ENCODE measurements at regions not wholly inside any gene's neighbourhood (a gene's known extent, or its start where the extent isn't known, plus 50 kb on each side); places are given as distances from the start of the nearest gene placed in this dataset.

GRCh38 chr7:27430105-27430504 is 187.5 kb downstream of the EVX1 start:
- intact Hi-C loops (cut with DNase I) = no loop called here
- WGBS, 2 donors = 53 to 59% methylated on average over 2 of the region's 2 CpGs

GRCh38 chr7:27431465-27431864 is 188.9 kb downstream of the EVX1 start:
- Histone ChIP-seq H3K36me3 (replicated peaks in 1 of 2; ENCODE audit: insufficient read depth in 1 of 2, low read depth in 2 of 2) (no peaks in the 10 kb centered on the region), H3K9me3 (no peaks in the 10 kb centered on the region), H3K27ac (no peak overlapping the region), H3K4me3 (no peak overlapping the region), H3K27me3 (no peaks in the 10 kb centered on the region), H3K4me1 (no peaks in the 10 kb centered on the region)
- no peak for ATAC-seq
- TF ChIP-seq POLR2A (IDR thresholded peaks at IDR 0.05) (no peak), CTCF (IDR thresholded peaks at IDR 0.05) (no peak)
- DNase-seq = no peak
- intact Hi-C loops (cut with DNase I) = no loop called here
- WGBS, 2 donors = 83 to 88% methylated on average over 3 of the region's 3 CpGs

More at GRCh38 chr7:27430105-27430504, 187.5 kb downstream of the EVX1 start:
- Histone ChIP-seq H3K4me1 (no peaks in the 10 kb centered on the region), H3K36me3 (replicated peaks in 1 of 2; ENCODE audit: insufficient read depth in 1 of 2, low read depth in 2 of 2) (no peaks in the 10 kb centered on the region), H3K27me3 (no peaks in the 10 kb centered on the region), H3K27ac (no peak overlapping the region), H3K4me3 (no peak overlapping the region), H3K9me3 (no peaks in the 10 kb centered on the region)
- TF ChIP-seq CTCF (IDR thresholded peaks at IDR 0.05) (no peak), POLR2A (IDR thresholded peaks at IDR 0.05) (no peak)
- DNase-seq = no peak
- ATAC-seq = no peak

GRCh38 chr7:27433581-27433980 is 191.0 kb downstream of the EVX1 start:
- no peaks in the 10 kb centered on the region for H3K36me3 ChIP-seq (replicated peaks in 1 of 2; ENCODE audit: insufficient read depth in 1 of 2, low read depth in 2 of 2)
- no peaks in the 10 kb centered on the region for H3K9me3 ChIP-seq
- H3K27ac ChIP-seq = no peak overlapping the region
- no peaks in the 10 kb centered on the region for H3K27me3 ChIP-seq
- no peak for TF ChIP-seq POLR2A (IDR thresholded peaks at IDR 0.05)
- TF ChIP-seq CTCF (IDR thresholded peaks at IDR 0.05) = no peak
- 67 to 73% methylated on average over 1 of the region's 1 CpG for WGBS, 2 donors
- H3K4me3 ChIP-seq = no peak overlapping the region
- intact Hi-C loops (cut with DNase I) = no loop called here
- DNase-seq (no peak), ATAC-seq (no peak)
- no peaks in the 10 kb centered on the region for H3K4me1 ChIP-seq

- TF ChIP-seq POLR2A (IDR thresholded peaks at IDR 0.05) = no peak
- no peak for TF ChIP-seq CTCF (IDR thresholded peaks at IDR 0.05)
- Histone ChIP-seq H3K27me3 (no peaks in the 10 kb centered on the region), H3K4me1 (no peaks in the 10 kb centered on the region), H3K27ac (no peak overlapping the region), H3K4me3 (no peak overlapping the region), H3K9me3 (no peaks in the 10 kb centered on the region), H3K36me3 (replicated peaks in 1 of 2; ENCODE audit: insufficient read depth in 1 of 2, low read depth in 2 of 2) (no peaks in the 10 kb centered on the region)
- intact Hi-C loops (cut with DNase I) = no loop called here
- DNase-seq (no peak), ATAC-seq (no peak)
- WGBS, 2 donors = 75 to 76% methylated on average over 5 of the region's 5 CpGs
Observed at GRCh38 chr7:27434756-27435400, 192.3 kb downstream of the EVX1 start.

- no peak overlapping the region for H3K4me3 ChIP-seq
- TF ChIP-seq CTCF (IDR thresholded peaks at IDR 0.05) = no peak
- TF ChIP-seq POLR2A (IDR thresholded peaks at IDR 0.05) = no peak
- no peak for DNase-seq
- no peaks in the 10 kb centered on the region for H3K36me3 ChIP-seq (replicated peaks in 1 of 2; ENCODE audit: insufficient read depth in 1 of 2, low read depth in 2 of 2)
- H3K9me3 ChIP-seq = no peaks in the 10 kb centered on the region
- H3K27me3 ChIP-seq = no peaks in the 10 kb centered on the region
- no peak for ATAC-seq
- H3K27ac ChIP-seq = no peak overlapping the region
- H3K4me1 ChIP-seq = no peaks in the 10 kb centered on the region
- intact Hi-C loops (cut with DNase I) = no loop called here
- WGBS, 2 donors = 47 to 58% methylated on average over 3 of the region's 3 CpGs
Observed at GRCh38 chr7:27435461-27435860, 192.9 kb downstream of the EVX1 start.
